ENCODE measurements at regions not wholly inside any gene's neighbourhood (a gene's known extent, or its start where the extent isn't known, plus 50 kb on each side); places are given as distances from the start of the nearest gene placed in this dataset.

- Mint-ChIP-seq H3K36me3 (no peaks in the 10 kb centered on the region), H3K27ac (no peak overlapping the region), H3K27me3 (ENCODE audit: low read depth) (no peaks in the 10 kb centered on the region), H3K9me3 (no peaks in the 10 kb centered on the region), H3K4me3 (no peak overlapping the region), H3K4me1 (peaks cover 14% of the 10 kb centered on the region)
- DNase-seq (ENCODE audit: low spot score in 2 of 2, unreplicated experiment in 2 of 2), result no peak
- TF ChIP-seq CTCF (IDR thresholded peaks at IDR 0.05; ENCODE audit: unreplicated experiment), result no peak
Observed at GRCh38 chr17:71114911-71115668, 945.8 kb downstream of the KCNJ2 start.

GRCh38 chr17:71115669-71115972 lies 946.3 kb downstream of the KCNJ2 start:
- Mint-ChIP-seq H3K27me3 (ENCODE audit: low read depth) (no peaks in the 10 kb centered on the region), H3K27ac (no peak overlapping the region), H3K4me1 (peaks cover 14% of the 10 kb centered on the region), H3K36me3 (no peaks in the 10 kb centered on the region), H3K4me3 (no peak overlapping the region), H3K9me3 (no peaks in the 10 kb centered on the region)
- TF ChIP-seq CTCF (IDR thresholded peaks at IDR 0.05; ENCODE audit: unreplicated experiment), result no peak
- no peak for DNase-seq (ENCODE audit: low spot score in 2 of 2, unreplicated experiment in 2 of 2)

GRCh38 chr17:71117466-71117865 lies 948.1 kb downstream of the KCNJ2 start:
- no peak for TF ChIP-seq CTCF (IDR thresholded peaks at IDR 0.05; ENCODE audit: unreplicated experiment)
- Mint-ChIP-seq H3K27ac (no peak overlapping the region), H3K9me3 (peaks cover 5% of the 10 kb centered on the region), H3K36me3 (no peaks in the 10 kb centered on the region), H3K4me3 (no peak overlapping the region), H3K4me1 (peaks cover 11% of the 10 kb centered on the region), H3K27me3 (ENCODE audit: low read depth) (no peaks in the 10 kb centered on the region)
- no peak for DNase-seq (ENCODE audit: low spot score in 2 of 2, unreplicated experiment in 2 of 2)

GRCh38 chr17:71118039-71118438 lies 948.7 kb downstream of the KCNJ2 start:
- DNase-seq (ENCODE audit: low spot score in 2 of 2, unreplicated experiment in 2 of 2), result no peak
- TF ChIP-seq CTCF (IDR thresholded peaks at IDR 0.05; ENCODE audit: unreplicated experiment), result no peak
- Mint-ChIP-seq H3K27ac (no peak overlapping the region), H3K4me3 (no peak overlapping the region), H3K9me3 (peaks cover 5% of the 10 kb centered on the region), H3K27me3 (ENCODE audit: low read depth) (no peaks in the 10 kb centered on the region), H3K36me3 (no peaks in the 10 kb centered on the region), H3K4me1 (peaks cover 11% of the 10 kb centered on the region)

GRCh38 chr17:71127416-71127815 lies 958.1 kb downstream of the KCNJ2 start:
- Mint-ChIP-seq H3K4me3 (no peak overlapping the region), H3K36me3 (no peaks in the 10 kb centered on the region), H3K27me3 (ENCODE audit: low read depth) (no peaks in the 10 kb centered on the region), H3K9me3 (peaks cover 6% of the 10 kb centered on the region), H3K4me1 (no peaks in the 10 kb centered on the region), H3K27ac (no peak overlapping the region)
- no peak for TF ChIP-seq CTCF (IDR thresholded peaks at IDR 0.05; ENCODE audit: unreplicated experiment)
- DNase-seq (ENCODE audit: low spot score in 2 of 2, unreplicated experiment in 2 of 2), result no peak

- Mint-ChIP-seq H3K27me3 (ENCODE audit: low read depth) (no peaks in the 10 kb centered on the region), H3K27ac (no peak overlapping the region), H3K4me3 (no peak overlapping the region), H3K4me1 (peaks cover 6% of the 10 kb centered on the region), H3K36me3 (no peaks in the 10 kb centered on the region), H3K9me3 (peaks cover 7% of the 10 kb centered on the region)
- TF ChIP-seq CTCF (IDR thresholded peaks at IDR 0.05; ENCODE audit: unreplicated experiment), result no peak
- no peak for DNase-seq (ENCODE audit: low spot score in 2 of 2, unreplicated experiment in 2 of 2)
Observed at GRCh38 chr17:71142333-71142732, 973.0 kb downstream of the KCNJ2 start.
